BLaER1 treated with 17β-estradiol and CSF1 and Interleukin-3, amounts not matched to agents 10 nM and 100 nM (cell line): ENCODE measurements at regions not wholly inside any gene's neighbourhood (a gene's known extent, or its start where the extent isn't known, plus 50 kb on each side); places are given as distances from the start of the nearest gene placed in this dataset.

Source experiments
- H3K27ac ChIP-seq, 11 experiments: shearing (Covaris generic); formaldehyde crosslinking; 2 replicates each; pipeline ENCODE4 v1.8.1; 2022
- H3K27me3 ChIP-seq, 11 experiments: shearing (Covaris generic); formaldehyde crosslinking; 2 replicates each; pipeline ENCODE4 v1.8.1; 2022
- H3K36me3 ChIP-seq, 11 experiments: shearing (Covaris generic); formaldehyde crosslinking; 2 replicates each; pipeline ENCODE4 v1.8.1; 2022
- H3K4me1 ChIP-seq, 10 experiments: shearing (Covaris generic); formaldehyde crosslinking; 2 replicates each; pipeline ENCODE4 v1.8.1; 2022
- H3K4me2 ChIP-seq, 11 experiments: shearing (Covaris generic); formaldehyde crosslinking; 2 replicates each; pipeline ENCODE4 v1.8.1; 2022
- H3K4me3 ChIP-seq, 10 experiments: shearing (Covaris generic); formaldehyde crosslinking; 2 replicates each; pipeline ENCODE4 v1.8.1; 2022
- H3K9ac ChIP-seq, 11 experiments: shearing (Covaris generic); formaldehyde crosslinking; 2 replicates each; pipeline ENCODE4 v1.8.1; 2022
- H3K9me3 ChIP-seq, 11 experiments: shearing (Covaris generic); formaldehyde crosslinking; replicated peaks in 1 of 11; 2 replicates each; pipeline ENCODE4 v1.8.1; 2022
- H4K20me1 ChIP-seq, 11 experiments: shearing (Covaris generic); formaldehyde crosslinking; 2 replicates each; pipeline ENCODE4 v1.8.1; 2022
- Cebpa-rat ChIP-seq, 11 experiments: shearing (Covaris generic); IDR thresholded peaks; 2 replicates each; pipeline ENCODE4 v1.8.1; 2022

DNA sequence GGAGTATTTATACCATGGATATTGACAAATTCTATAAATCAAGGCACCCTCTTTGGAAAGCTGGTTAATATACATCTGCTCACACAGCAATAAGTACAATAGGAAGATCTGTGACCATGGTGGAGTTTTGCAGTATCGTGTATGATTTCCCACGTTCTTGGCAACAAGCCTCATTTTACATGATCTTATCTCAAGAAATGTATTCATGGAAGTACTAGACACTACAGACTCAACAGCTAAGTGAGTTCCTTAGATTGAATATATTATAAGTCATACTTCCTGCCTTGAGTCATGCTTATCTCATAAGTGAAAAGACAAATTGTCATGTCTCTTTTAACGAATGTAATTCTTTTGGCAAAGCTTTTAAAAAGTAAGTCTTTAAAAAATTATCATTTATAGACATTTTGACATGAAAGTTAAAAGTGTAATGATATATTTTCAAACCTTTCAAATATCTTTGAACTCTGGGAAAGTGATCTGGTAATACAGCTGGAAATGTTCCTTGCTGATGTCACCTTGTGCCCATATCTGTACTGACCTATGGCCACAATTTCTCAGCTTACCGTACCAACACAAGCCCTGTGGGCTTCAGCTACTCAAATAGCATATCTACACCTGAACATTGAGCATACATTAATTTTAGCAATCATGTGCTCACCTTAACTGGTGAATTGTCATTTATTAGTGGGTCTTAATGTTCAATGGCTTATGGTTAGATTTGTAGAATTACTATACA lies 130.3 kb upstream of the TMC3 start:
- no peak for TF ChIP-seq Cebpa-rat (IDR thresholded peaks at IDR 0.05)
- Histone ChIP-seq H3K4me3 (no peak overlapping the region), H3K36me3 (no peaks in the 10 kb centered on the region), H3K4me2 (no peak overlapping the region), H4K20me1 (no peaks in the 10 kb centered on the region), H3K9me3 (no peaks in the 10 kb centered on the region), H3K27me3 (no peaks in the 10 kb centered on the region), H3K27ac (no peak overlapping the region), H3K9ac (no peak overlapping the region), H3K4me1 (no peaks in the 10 kb centered on the region)

GRCh38 chr15:81502439-81502838 lies 128.4 kb upstream of the TMC3 start:
- 0 out of 22 replicates have a peak, but pooled peaks cover 0 to 5% (median 0%) of the 10 kb centered on the region in 11 experiments for H3K9me3 ChIP-seq
- no peak overlapping the region for H3K4me3 ChIP-seq
- no peaks in the 10 kb centered on the region for H4K20me1 ChIP-seq
- no peak overlapping the region for H3K4me2 ChIP-seq
- no peak overlapping the region for H3K9ac ChIP-seq
- no peak overlapping the region for H3K27ac ChIP-seq
- H3K4me1 ChIP-seq, result no peaks in the 10 kb centered on the region
- no peaks in the 10 kb centered on the region for H3K27me3 ChIP-seq
- H3K36me3 ChIP-seq, result no peaks in the 10 kb centered on the region
- TF ChIP-seq Cebpa-rat (IDR thresholded peaks at IDR 0.05), result no peak

DNA sequence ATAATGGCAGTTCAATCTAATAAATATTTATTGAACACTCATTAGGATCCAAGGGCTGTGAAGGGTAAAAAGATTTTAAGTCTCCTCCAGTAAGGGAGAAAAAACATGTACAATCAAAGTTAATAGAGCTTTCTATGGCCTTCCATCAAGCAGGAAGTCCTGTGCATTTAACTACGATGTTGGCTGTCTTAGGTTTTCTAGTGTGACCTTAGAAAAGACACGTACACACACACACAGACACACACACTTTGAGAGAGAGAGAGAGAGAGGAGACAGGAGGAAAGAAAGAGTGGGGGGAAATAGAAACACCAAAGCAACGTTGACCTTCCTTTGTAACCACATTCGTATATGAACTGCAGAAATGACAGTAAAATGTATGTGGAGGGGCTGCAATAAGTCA lies 126.1 kb upstream of the TMC3 start:
- no peaks in the 10 kb centered on the region for H4K20me1 ChIP-seq
- H3K4me1 ChIP-seq, result no peaks in the 10 kb centered on the region
- TF ChIP-seq Cebpa-rat (IDR thresholded peaks at IDR 0.05), result no peak
- no peak overlapping the region for H3K9ac ChIP-seq
- H3K36me3 ChIP-seq, result no peaks in the 10 kb centered on the region
- 0 out of 22 replicates have a peak, but pooled peaks cover 0 to 5% (median 0%) of the 10 kb centered on the region in 11 experiments for H3K9me3 ChIP-seq
- no peaks in the 10 kb centered on the region for H3K27me3 ChIP-seq
- H3K4me2 ChIP-seq, result no peak overlapping the region
- no peak overlapping the region for H3K27ac ChIP-seq
- H3K4me3 ChIP-seq, result no peak overlapping the region

DNA sequence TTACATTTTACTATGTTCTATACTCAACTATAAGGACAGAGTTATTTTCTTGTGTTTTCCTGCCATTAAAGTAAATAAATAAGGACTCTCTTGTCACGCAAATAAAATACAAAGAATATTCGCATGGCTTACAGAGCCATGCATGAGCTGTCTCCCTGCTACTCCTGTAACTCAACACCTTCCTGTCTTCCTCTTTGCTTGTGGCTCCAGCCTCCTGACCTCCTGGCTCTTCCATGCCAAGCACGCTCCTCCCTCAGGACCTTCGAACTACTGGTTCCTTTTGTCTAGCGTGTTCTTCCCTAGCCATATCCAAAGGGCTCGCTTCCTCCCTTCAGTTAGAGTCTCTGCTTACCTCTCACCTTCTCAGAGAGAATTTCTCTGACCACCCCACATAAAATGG lies 124.3 kb upstream of the TMC3 start:
- no peaks in the 10 kb centered on the region for H3K4me1 ChIP-seq
- no peak overlapping the region for H3K27ac ChIP-seq
- no peak overlapping the region for H3K4me3 ChIP-seq
- no peaks in the 10 kb centered on the region for H4K20me1 ChIP-seq
- 0 out of 22 replicates have a peak, but pooled peaks cover 0 to 5% (median 0%) of the 10 kb centered on the region in 11 experiments for H3K9me3 ChIP-seq
- no peaks in the 10 kb centered on the region for H3K27me3 ChIP-seq
- H3K9ac ChIP-seq, result no peak overlapping the region
- H3K4me2 ChIP-seq, result no peak overlapping the region
- no peaks in the 10 kb centered on the region for H3K36me3 ChIP-seq
- no peak for TF ChIP-seq Cebpa-rat (IDR thresholded peaks at IDR 0.05)

DNA sequence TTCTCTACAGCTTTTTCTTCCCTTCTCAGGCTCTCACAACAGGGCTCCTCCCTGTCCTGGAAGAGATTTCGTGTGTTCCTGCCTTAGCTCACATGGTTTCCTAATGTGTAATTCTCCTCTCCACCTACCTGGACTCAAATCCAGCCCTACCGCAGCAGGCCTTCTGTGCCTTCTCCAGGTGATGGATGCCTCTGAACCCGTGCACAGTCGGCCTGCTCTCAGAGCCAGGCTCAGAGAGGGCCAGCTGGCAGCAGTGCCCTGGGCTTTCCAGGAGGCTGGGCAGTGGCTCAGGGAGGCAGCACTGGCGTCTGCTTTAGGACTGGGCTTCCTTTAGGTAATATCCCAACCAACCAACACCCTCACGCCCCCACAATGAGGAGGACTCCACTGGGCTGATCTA lies 123.2 kb upstream of the TMC3 start:
- no peaks in the 10 kb centered on the region for H4K20me1 ChIP-seq
- no peaks in the 10 kb centered on the region for H3K27me3 ChIP-seq
- no peak overlapping the region for H3K4me3 ChIP-seq
- H3K36me3 ChIP-seq, result no peaks in the 10 kb centered on the region
- no peak overlapping the region for H3K27ac ChIP-seq
- no peak for TF ChIP-seq Cebpa-rat (IDR thresholded peaks at IDR 0.05)
- H3K4me2 ChIP-seq, result no peak overlapping the region
- 0 out of 22 replicates have a peak, but pooled peaks cover 0 to 5% (median 0%) of the 10 kb centered on the region in 11 experiments for H3K9me3 ChIP-seq
- H3K9ac ChIP-seq, result no peak overlapping the region
- no peaks in the 10 kb centered on the region for H3K4me1 ChIP-seq

DNA sequence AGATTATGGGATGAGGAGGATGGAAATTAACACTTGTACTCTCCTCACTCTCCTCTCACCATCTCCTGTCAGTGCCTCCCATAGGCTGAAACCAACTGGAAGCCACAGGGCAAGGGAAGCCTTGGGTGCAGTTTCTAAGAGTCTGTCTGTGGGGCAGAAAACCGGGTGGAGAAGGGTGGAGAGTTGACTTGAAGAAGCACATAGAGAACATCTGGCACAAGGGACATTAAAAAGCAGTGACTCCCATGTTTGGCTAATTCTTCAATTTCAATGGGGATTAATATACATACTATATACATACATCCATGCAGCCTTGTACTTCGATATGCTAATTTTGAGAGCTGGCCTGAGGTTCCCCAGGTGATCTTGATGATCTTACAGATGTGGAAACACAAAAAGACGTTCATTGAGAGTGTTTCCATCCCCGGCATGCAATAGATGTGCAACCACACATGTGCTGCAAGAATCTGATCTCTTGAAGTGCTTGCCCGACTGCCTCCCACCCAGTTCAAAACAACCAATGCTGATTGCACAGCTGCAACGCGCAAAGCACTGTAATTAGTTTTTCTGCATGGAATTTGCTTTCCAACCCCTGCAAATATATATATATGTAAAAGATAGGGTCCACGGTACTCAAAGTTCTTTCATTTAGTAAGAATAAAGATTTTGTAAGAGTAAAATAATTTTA lies 121.9 kb upstream of the TMC3 start:
- peaks cover 0 to 5% (median 0%) of the 10 kb centered on the region in 11 experiments; a peak in 1 of 22 replicates for H3K9me3 ChIP-seq
- H3K4me2 ChIP-seq, result no peak overlapping the region
- H3K27me3 ChIP-seq, result no peaks in the 10 kb centered on the region
- no peak overlapping the region for H3K4me3 ChIP-seq
- H4K20me1 ChIP-seq, result no peaks in the 10 kb centered on the region
- no peak for TF ChIP-seq Cebpa-rat (IDR thresholded peaks at IDR 0.05)
- no peak overlapping the region for H3K27ac ChIP-seq
- H3K36me3 ChIP-seq, result no peaks in the 10 kb centered on the region
- no peak overlapping the region for H3K9ac ChIP-seq
- no peaks in the 10 kb centered on the region for H3K4me1 ChIP-seq

- H3K27ac ChIP-seq, result no peak overlapping the region
- TF ChIP-seq Cebpa-rat (IDR thresholded peaks at IDR 0.05), result no peak
- H4K20me1 ChIP-seq, result no peaks in the 10 kb centered on the region
- peaks cover 0 to 7% (median 0%) of the 10 kb centered on the region in 11 experiments; a peak in 1 of 22 replicates for H3K9me3 ChIP-seq
- H3K9ac ChIP-seq, result no peak overlapping the region
- H3K27me3 ChIP-seq, result no peaks in the 10 kb centered on the region
- no peak overlapping the region for H3K4me2 ChIP-seq
- no peaks in the 10 kb centered on the region for H3K4me1 ChIP-seq
- H3K4me3 ChIP-seq, result no peak overlapping the region
- H3K36me3 ChIP-seq, result no peaks in the 10 kb centered on the region
Observed at GRCh38 chr15:81492969-81493645, 119.1 kb upstream of the TMC3 start.

DNA sequence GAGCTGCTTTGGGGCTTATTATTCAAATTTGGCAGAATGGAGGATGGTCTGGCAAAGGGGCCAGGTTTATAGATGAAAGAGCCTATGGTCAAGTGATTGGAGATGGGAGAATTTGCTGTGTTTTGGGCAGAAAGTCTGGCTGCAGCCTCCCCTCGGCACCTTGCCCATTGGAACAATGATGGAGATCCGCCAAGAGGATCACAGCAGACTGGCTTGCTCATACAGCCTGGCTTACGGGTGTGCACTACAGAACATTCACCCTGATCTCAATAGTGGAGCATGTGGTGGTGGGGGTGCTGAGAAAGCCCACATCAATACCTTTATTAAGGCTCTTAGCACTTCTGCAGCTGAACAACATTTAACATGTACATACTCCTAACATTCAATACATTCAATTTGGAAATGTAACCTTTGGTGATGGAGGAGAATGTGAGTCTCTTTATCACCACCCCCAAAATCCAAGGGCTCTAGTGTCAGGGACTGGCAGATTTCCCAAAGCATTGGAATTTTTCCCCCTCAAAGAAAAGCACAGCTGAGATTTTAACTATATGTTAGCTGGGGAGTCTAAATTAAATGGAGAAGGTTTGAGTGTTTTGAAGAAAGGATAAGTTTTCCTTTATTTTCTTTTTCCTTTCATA lies 118.4 kb upstream of the TMC3 start:
- no peak overlapping the region for H3K4me2 ChIP-seq
- H3K27ac ChIP-seq, result no peak overlapping the region
- H3K4me3 ChIP-seq, result no peak overlapping the region
- H4K20me1 ChIP-seq, result no peaks in the 10 kb centered on the region
- no peaks in the 10 kb centered on the region for H3K4me1 ChIP-seq
- no peak for TF ChIP-seq Cebpa-rat (IDR thresholded peaks at IDR 0.05)
- H3K9me3 ChIP-seq, result peaks cover 0 to 7% (median 0%) of the 10 kb centered on the region in 11 experiments; a peak in 1 of 22 replicates
- no peaks in the 10 kb centered on the region for H3K36me3 ChIP-seq
- H3K9ac ChIP-seq, result no peak overlapping the region
- H3K27me3 ChIP-seq, result no peaks in the 10 kb centered on the region
